Neural crest cell (in vitro differentiated cells): ENCODE measurements at regions not wholly inside any gene's neighbourhood (a gene's known extent, or its start where the extent isn't known, plus 50 kb on each side); places are given as distances from the start of the nearest gene placed in this dataset.

Experiments
- DNase-seq: peaks from one replicate; pipeline ENCODE4 v3.0.0; 2021; ENCODE audit warnings: low read depth, mixed read lengths, low spot score
- H3K27ac Mint-ChIP-seq: one replicate; pipeline ENCODE4 v1.8.0; 2021; ENCODE audit warnings: mild to moderate bottlenecking, mixed read lengths; ENCODE audit not compliant: unreplicated experiment
- H3K27me3 Mint-ChIP-seq: 2 replicates; pipeline ENCODE4 v1.8.0; 2021; ENCODE audit warnings: low read depth, mild to moderate bottlenecking, mixed read lengths
- H3K36me3 Mint-ChIP-seq: 2 replicates; pipeline ENCODE4 v1.8.0; 2021; ENCODE audit warnings: low read depth, mild to moderate bottlenecking, mixed read lengths
- H3K4me1 Mint-ChIP-seq: 2 replicates; pipeline ENCODE4 v1.8.0; 2021; ENCODE audit warnings: mixed read lengths
- H3K4me3 Mint-ChIP-seq: one replicate; pipeline ENCODE4 v1.8.0; 2021; ENCODE audit warnings: mild to moderate bottlenecking, mixed read lengths
- H3K9me3 Mint-ChIP-seq: 2 replicates; pipeline ENCODE4 v1.8.0; 2021; ENCODE audit warnings: mixed read lengths
- CTCF ChIP-seq: fragments of 200-600 bp; sonication (generic); conservative IDR thresholded peaks from 2 replicates; pipeline ENCODE4 v1.5.0; 2021; ENCODE audit warnings: antibody characterized with exemption, mild to moderate bottlenecking

DNA sequence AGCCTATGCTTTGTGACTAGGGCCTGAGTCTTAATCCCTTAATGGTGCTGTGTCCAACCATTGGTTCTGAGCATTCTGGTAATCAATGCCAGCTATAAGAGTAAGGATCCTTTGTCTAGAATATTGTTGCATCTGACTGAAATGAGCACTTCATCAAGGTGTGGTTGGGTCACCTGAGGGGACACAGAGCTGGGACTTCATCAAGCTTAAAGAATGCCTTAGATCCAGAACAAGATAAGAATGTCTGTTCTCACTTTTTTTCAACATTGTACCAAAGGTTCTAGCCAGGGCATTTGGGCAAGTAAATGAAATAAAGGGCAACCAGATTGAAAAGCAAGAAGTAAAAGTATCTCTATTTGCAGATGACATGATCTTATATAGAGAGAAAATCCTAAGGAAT, 280.4 kb downstream of the MTERF1 start:
- Mint-ChIP-seq H3K27ac (no peak overlapping the region), H3K4me1 (peaks cover 5% of the 10 kb centered on the region), H3K27me3 (no peaks in the 10 kb centered on the region), H3K9me3 (no peaks in the 10 kb centered on the region), H3K36me3 (no peaks in the 10 kb centered on the region), H3K4me3 (no peak overlapping the region)
- DNase-seq, result no peak
- TF ChIP-seq CTCF, result no peak

GRCh38 chr7:91603707-91604106, 276.8 kb downstream of the MTERF1 start:
- DNase-seq, result no peak
- Mint-ChIP-seq H3K36me3 (no peaks in the 10 kb centered on the region), H3K27ac (peak overlapping the region; percentile 48), H3K27me3 (no peaks in the 10 kb centered on the region), H3K9me3 (no peaks in the 10 kb centered on the region), H3K4me3 (no peak overlapping the region), H3K4me1 (no peaks in the 10 kb centered on the region)
- no peak for TF ChIP-seq CTCF

GRCh38 chr7:91608606-91609005, 271.9 kb downstream of the MTERF1 start:
- Mint-ChIP-seq H3K4me1 (no peaks in the 10 kb centered on the region), H3K36me3 (no peaks in the 10 kb centered on the region), H3K27me3 (no peaks in the 10 kb centered on the region), H3K4me3 (no peak overlapping the region), H3K27ac (no peak overlapping the region), H3K9me3 (peaks cover 3% of the 10 kb centered on the region)
- no peak for DNase-seq
- TF ChIP-seq CTCF, result no peak

- TF ChIP-seq CTCF, result no peak
- no peaks in the 10 kb centered on the region for H3K27me3 Mint-ChIP-seq
- no peaks in the 10 kb centered on the region for H3K4me1 Mint-ChIP-seq
- no peak for DNase-seq
- H3K27ac Mint-ChIP-seq, result no peak overlapping the region
- no peaks in the 10 kb centered on the region for H3K36me3 Mint-ChIP-seq
- peaks cover 3% of the 10 kb centered on the region for H3K9me3 Mint-ChIP-seq
- H3K4me3 Mint-ChIP-seq, result no peak overlapping the region
Observed at GRCh38 chr7:91609525-91609924, 271.0 kb downstream of the MTERF1 start.

- no peak overlapping the region for H3K4me3 Mint-ChIP-seq
- H3K27me3 Mint-ChIP-seq, result no peaks in the 10 kb centered on the region
- no peak for DNase-seq
- H3K4me1 Mint-ChIP-seq, result peaks cover 11% of the 10 kb centered on the region
- H3K36me3 Mint-ChIP-seq, result no peaks in the 10 kb centered on the region
- peaks cover 3% of the 10 kb centered on the region for H3K9me3 Mint-ChIP-seq
- TF ChIP-seq CTCF, result no peak
- H3K27ac Mint-ChIP-seq, result no peak overlapping the region
Observed at GRCh38 chr7:91614431-91614830, 266.1 kb downstream of the MTERF1 start.
